Natural killer cell (primary cell): ENCODE measurements at regions not wholly inside any gene's neighbourhood (a gene's known extent, or its start where the extent isn't known, plus 50 kb on each side); places are given as distances from the start of the nearest gene placed in this dataset.

ENCODE experiments used
- ATAC-seq, 3 donors: fragments of 150-1000 bp in 2 of 3; fragments of 200-7000 bp in 1 of 3; cut with Tn5 transposase; 1 replicate in 1 of 3; 2 replicates in 2 of 3; pipeline ENCODE4 v1.10.0; 2021; ENCODE audit warnings: mild to moderate bottlenecking in 2 of 3, moderate library complexity in 2 of 3
- DNase-seq, 2 donors: peaks; one replicate each; pipeline versions ENCODE4 v3.0.0 to v3.0.0-alpha.2; 2013 to 2021; ENCODE audit warnings: mixed read lengths in 1 of 2
- H3K27ac ChIP-seq: one replicate; pipeline ENCODE4 v1.5.1; 2013; ENCODE audit warnings: mild to moderate bottlenecking, low read length
- H3K27me3 ChIP-seq: one replicate; pipeline ENCODE4 v1.6.1; 2013; ENCODE audit warnings: low read length; ENCODE audit not compliant: control insufficient read depth, insufficient read depth
- H3K36me3 ChIP-seq: one replicate; pipeline ENCODE4 v1.6.1; 2013; ENCODE audit warnings: low read length; ENCODE audit not compliant: control insufficient read depth, insufficient read depth
- H3K4me1 ChIP-seq: one replicate; pipeline ENCODE4 v1.6.1; 2013; ENCODE audit warnings: low read length; ENCODE audit not compliant: control insufficient read depth, insufficient read depth
- H3K4me3 ChIP-seq: one replicate; pipeline ENCODE4 v1.5.1; 2013; ENCODE audit warnings: low read length
- H3K9me3 ChIP-seq: one replicate; pipeline ENCODE4 v1.6.1; 2013; ENCODE audit warnings: low read length; ENCODE audit not compliant: control insufficient read depth, insufficient read depth
- H3K27ac Mint-ChIP-seq, 2 donors: one replicate each; pipeline ENCODE4 v1.8.0; 2022; ENCODE audit warnings: mild to moderate bottlenecking in 2 of 2, mixed read lengths in 2 of 2, moderate library complexity in 1 of 2
- H3K27me3 Mint-ChIP-seq, 2 donors: one replicate each; pipeline ENCODE4 v1.8.0; 2022; ENCODE audit warnings: low read depth in 2 of 2, mixed read lengths in 2 of 2
- H3K36me3 Mint-ChIP-seq: one replicate; pipeline ENCODE4 v1.8.0; 2022; ENCODE audit warnings: mixed read lengths
- H3K4me1 Mint-ChIP-seq, 2 donors: one replicate each; pipeline ENCODE4 v1.8.0; 2022; ENCODE audit warnings: mixed read lengths in 2 of 2
- H3K4me3 Mint-ChIP-seq: one replicate; pipeline ENCODE4 v1.8.0; 2022; ENCODE audit warnings: mild to moderate bottlenecking, moderate library complexity, mixed read lengths
- H3K9me3 Mint-ChIP-seq, 2 donors: one replicate each; pipeline ENCODE4 v1.8.0; 2022; ENCODE audit warnings: mixed read lengths in 2 of 2
- CTCF ChIP-seq: fragments of 200-600 bp; IDR thresholded peaks from one replicate; pipeline ENCODE4 v1.8.0; 2022; ENCODE audit warnings: antibody characterized with exemption
- WGBS: methylation state at CpG from one replicate; pipeline ENCODE4 v1.1.7; 2013; ENCODE audit warnings: missing lambda C conversion rate; ENCODE audit not compliant: insufficient coverage; 5-methylcytosine and 5-hydroxymethylcytosine counted together
- intact Hi-C: fragments of 100-400 bp; cut with micrococcal nuclease; formaldehyde crosslinking; loops from one replicate; pipeline ENCODE4 v1.14.2; 2022

GRCh38 chr17:34757611-34758010 lies 178.2 kb downstream of the TMEM132E start:
- WGBS: 87% methylated on average over 5 of the region's 5 CpGs
- Histone ChIP-seq H3K36me3 (no peaks in the 10 kb centered on the region), H3K9me3 (no peaks in the 10 kb centered on the region), H3K27ac (no peak overlapping the region), H3K27me3 (no peaks in the 10 kb centered on the region), H3K4me3 (no peak overlapping the region), H3K4me1 (no peaks in the 10 kb centered on the region)
- DNase-seq (no peak), ATAC-seq (no peak)
- no peak overlapping the region for H3K27ac Mint-ChIP-seq
- H3K36me3 Mint-ChIP-seq: no peaks in the 10 kb centered on the region
- no peaks in the 10 kb centered on the region for H3K9me3 Mint-ChIP-seq
- H3K4me3 Mint-ChIP-seq: no peak overlapping the region
- H3K4me1 Mint-ChIP-seq: no peaks in the 10 kb centered on the region
- no peak for TF ChIP-seq CTCF
- intact Hi-C loops: no loop called here
- H3K27me3 Mint-ChIP-seq: peaks cover 19 to 39% of the 10 kb centered on the region in 2 donors

DNA sequence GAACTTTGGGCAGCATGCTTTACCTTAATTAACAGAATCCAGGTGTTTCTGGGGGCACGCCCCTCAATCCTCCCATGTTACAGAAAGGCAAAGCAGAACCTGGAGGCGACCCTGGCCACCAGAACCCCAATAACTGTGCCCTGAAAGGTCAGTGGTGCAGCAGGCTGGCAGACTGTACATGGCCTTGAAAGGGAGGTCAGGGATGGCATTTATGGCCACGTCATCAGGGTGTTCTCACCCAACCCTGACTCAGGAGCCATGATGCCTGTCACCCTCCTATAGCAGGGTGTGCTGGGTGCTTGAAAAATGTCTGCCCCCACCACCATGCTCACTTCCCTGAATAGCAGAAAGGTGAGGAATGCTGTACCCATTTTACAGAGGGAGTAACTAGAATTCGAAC lies 177.7 kb downstream of the TMEM132E start:
- intact Hi-C loops: no loop called here
- H3K27ac ChIP-seq: no peak overlapping the region
- H3K4me3 ChIP-seq: no peak overlapping the region
- H3K27me3 Mint-ChIP-seq: peaks cover 21 to 36% of the 10 kb centered on the region in 2 donors
- no peak for TF ChIP-seq CTCF
- no peak for ATAC-seq
- H3K36me3 Mint-ChIP-seq: no peaks in the 10 kb centered on the region
- H3K36me3 ChIP-seq: no peaks in the 10 kb centered on the region
- no peaks in the 10 kb centered on the region for H3K27me3 ChIP-seq
- no peaks in the 10 kb centered on the region for H3K9me3 ChIP-seq
- WGBS: 80% methylated on average over 4 of the region's 4 CpGs
- no peaks in the 10 kb centered on the region for H3K9me3 Mint-ChIP-seq
- H3K4me1 ChIP-seq: no peaks in the 10 kb centered on the region
- DNase-seq: no peak
- H3K4me1 Mint-ChIP-seq: no peaks in the 10 kb centered on the region
- no peak overlapping the region for H3K27ac Mint-ChIP-seq
- H3K4me3 Mint-ChIP-seq: no peak overlapping the region

GRCh38 chr17:34756637-34757021 lies 177.2 kb downstream of the TMEM132E start:
- no peak overlapping the region for H3K4me3 ChIP-seq
- no peaks in the 10 kb centered on the region for H3K9me3 ChIP-seq
- WGBS: 70% methylated on average over 6 of the region's 6 CpGs
- H3K4me1 ChIP-seq: no peaks in the 10 kb centered on the region
- intact Hi-C loops: no loop called here
- no peak for DNase-seq
- Mint-ChIP-seq H3K36me3 (no peaks in the 10 kb centered on the region), H3K27me3 (peaks cover 21 to 31% of the 10 kb centered on the region in 2 donors), H3K9me3 (no peaks in the 10 kb centered on the region), H3K4me1 (no peaks in the 10 kb centered on the region), H3K27ac (no peak overlapping the region), H3K4me3 (no peak overlapping the region)
- ATAC-seq: no peak
- H3K27ac ChIP-seq: no peak overlapping the region
- no peak for TF ChIP-seq CTCF
- no peaks in the 10 kb centered on the region for H3K36me3 ChIP-seq
- no peaks in the 10 kb centered on the region for H3K27me3 ChIP-seq

DNA sequence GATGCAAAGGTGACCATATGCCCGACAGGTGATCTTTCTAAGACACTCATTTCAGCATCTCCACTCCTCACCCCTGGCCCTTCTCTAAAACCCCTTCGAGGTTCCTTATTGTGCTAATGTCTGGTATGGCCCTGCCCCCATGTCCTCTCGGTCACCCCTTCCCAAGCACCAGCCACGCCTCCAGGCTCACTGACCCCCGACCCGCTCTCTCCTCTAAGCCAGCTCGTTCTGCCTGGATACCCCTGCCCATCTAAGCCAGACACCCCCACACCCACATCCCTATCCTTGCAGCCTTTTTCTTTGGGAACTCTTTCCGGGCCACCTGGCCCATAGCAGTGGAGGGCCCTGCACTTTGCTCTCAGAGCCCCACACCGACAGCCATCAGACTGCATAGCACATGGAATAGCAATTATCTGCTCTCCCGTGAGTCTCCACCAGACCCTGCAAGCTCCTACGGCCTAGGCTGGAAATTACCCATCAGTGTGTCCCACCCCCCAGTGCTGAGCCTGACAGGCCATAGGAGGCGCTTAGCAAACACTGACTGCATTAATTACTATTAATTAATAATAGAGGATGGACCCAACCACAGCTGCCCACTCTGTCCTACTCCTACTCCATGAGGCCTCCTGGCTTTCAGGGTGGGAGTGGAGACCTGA lies 176.7 kb downstream of the TMEM132E start:
- no peak for ATAC-seq
- no peaks in the 10 kb centered on the region for H3K9me3 Mint-ChIP-seq
- no peaks in the 10 kb centered on the region for H3K9me3 ChIP-seq
- H3K27ac ChIP-seq: no peak overlapping the region
- H3K36me3 ChIP-seq: no peaks in the 10 kb centered on the region
- no peak overlapping the region for H3K4me3 Mint-ChIP-seq
- peaks cover 18 to 27% of the 10 kb centered on the region in 2 donors for H3K27me3 Mint-ChIP-seq
- H3K4me3 ChIP-seq: no peak overlapping the region
- no peaks in the 10 kb centered on the region for H3K4me1 ChIP-seq
- intact Hi-C loops: no loop called here
- 56% methylated on average over 11 of the region's 12 CpGs for WGBS
- no peak overlapping the region for H3K27ac Mint-ChIP-seq
- no peaks in the 10 kb centered on the region for H3K36me3 Mint-ChIP-seq
- no peaks in the 10 kb centered on the region for H3K27me3 ChIP-seq
- DNase-seq: no peak
- no peaks in the 10 kb centered on the region for H3K4me1 Mint-ChIP-seq
- no peak for TF ChIP-seq CTCF
